ENCODE measurements at regions not wholly inside any gene's neighbourhood (a gene's known extent, or its start where the extent isn't known, plus 50 kb on each side); places are given as distances from the start of the nearest gene placed in this dataset.

DNA sequence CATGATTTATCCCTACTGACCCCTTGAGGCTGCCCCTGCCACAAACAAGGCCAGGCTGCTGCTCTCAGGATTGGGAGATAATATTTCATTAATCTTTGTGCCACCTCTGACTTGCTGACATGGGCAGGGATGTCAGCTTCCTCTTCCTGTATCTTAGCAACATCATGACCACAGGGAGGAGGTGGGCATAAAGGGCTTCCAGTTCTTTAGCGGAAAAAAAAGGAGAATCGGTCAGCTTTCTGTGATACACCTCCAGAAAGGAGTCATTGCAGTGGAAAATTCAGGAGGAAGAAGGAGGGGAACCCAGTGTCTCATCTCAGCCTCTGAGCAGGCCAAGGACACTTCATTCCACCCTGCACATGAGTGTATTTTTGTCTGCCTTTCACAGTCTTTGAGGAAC, 206.8 kb upstream of the SDK2 start:
- TF ChIP-seq POLR2A (IDR thresholded peaks at IDR 0.05), result no peak
- TF ChIP-seq, protein P1, sequence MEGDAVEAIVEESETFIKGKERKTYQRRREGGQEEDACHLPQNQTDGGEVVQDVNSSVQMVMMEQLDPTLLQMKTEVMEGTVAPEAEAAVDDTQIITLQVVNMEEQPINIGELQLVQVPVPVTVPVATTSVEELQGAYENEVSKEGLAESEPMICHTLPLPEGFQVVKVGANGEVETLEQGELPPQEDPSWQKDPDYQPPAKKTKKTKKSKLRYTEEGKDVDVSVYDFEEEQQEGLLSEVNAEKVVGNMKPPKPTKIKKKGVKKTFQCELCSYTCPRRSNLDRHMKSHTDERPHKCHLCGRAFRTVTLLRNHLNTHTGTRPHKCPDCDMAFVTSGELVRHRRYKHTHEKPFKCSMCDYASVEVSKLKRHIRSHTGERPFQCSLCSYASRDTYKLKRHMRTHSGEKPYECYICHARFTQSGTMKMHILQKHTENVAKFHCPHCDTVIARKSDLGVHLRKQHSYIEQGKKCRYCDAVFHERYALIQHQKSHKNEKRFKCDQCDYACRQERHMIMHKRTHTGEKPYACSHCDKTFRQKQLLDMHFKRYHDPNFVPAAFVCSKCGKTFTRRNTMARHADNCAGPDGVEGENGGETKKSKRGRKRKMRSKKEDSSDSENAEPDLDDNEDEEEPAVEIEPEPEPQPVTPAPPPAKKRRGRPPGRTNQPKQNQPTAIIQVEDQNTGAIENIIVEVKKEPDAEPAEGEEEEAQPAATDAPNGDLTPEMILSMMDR (IDR thresholded peaks at IDR 0.05), result no peak

Data from right lobe of liver (tissue), 4 donors.